DND-41 (cell line): ENCODE measurements at regions not wholly inside any gene's neighbourhood (a gene's known extent, or its start where the extent isn't known, plus 50 kb on each side); places are given as distances from the start of the nearest gene placed in this dataset.

Source experiments
- ATAC-seq: fragments of 200-7000 bp; cut with Tn5 transposase; 3 replicates; pipeline ENCODE4 v1.9.1; 2021; ENCODE audit warnings: low read depth; ENCODE audit not compliant: insufficient read depth
- DNase-seq: peaks from one replicate; pipeline ENCODE4 v3.0.0-alpha.2; 2020
- H2AFZ ChIP-seq: 2 replicates; pipeline ENCODE4 v1.6.0; 2012; ENCODE audit warnings: low read depth, low read length
- H3K27ac ChIP-seq: 2 replicates; pipeline ENCODE4 v1.5.1; 2012; ENCODE audit warnings: low read length, inconsistent platforms
- H3K27me3 ChIP-seq: fragments of 200-600 bp; sonication (generic); 2 replicates; pipeline ENCODE4 v1.6.0; 2012; ENCODE audit warnings: low read length, mild to moderate bottlenecking, inconsistent platforms; ENCODE audit not compliant: insufficient read depth, poor library complexity
- H3K36me3 ChIP-seq: 2 replicates; pipeline ENCODE4 v1.5.1; 2012; ENCODE audit warnings: low read length, inconsistent platforms; ENCODE audit not compliant: insufficient read depth
- H3K4me1 ChIP-seq: 2 replicates; pipeline ENCODE4 v1.5.1; 2012; ENCODE audit warnings: mild to moderate bottlenecking, low read length; ENCODE audit not compliant: insufficient read depth
- H3K4me2 ChIP-seq: 2 replicates; pipeline ENCODE4 v1.6.0; 2012; ENCODE audit warnings: mild to moderate bottlenecking, moderate library complexity, low read length, inconsistent platforms; ENCODE audit not compliant: insufficient read depth
- H3K4me3 ChIP-seq, 2 experiments: fragments of 200-600 bp in 1 of 2; shearing (Covaris generic) in 1 of 2; 2 replicates each; pipeline ENCODE4 v1.5.1; 2012 to 2016; ENCODE audit warnings: inconsistent platforms in 2 of 2, low read length in 2 of 2, mild to moderate bottlenecking in 2 of 2, low read depth in 1 of 2, moderate library complexity in 1 of 2
- H3K79me2 ChIP-seq: 2 replicates; pipeline ENCODE4 v1.6.0; 2012; ENCODE audit warnings: low read length, inconsistent platforms; ENCODE audit not compliant: insufficient read depth
- H3K9ac ChIP-seq: 2 replicates; pipeline ENCODE4 v1.6.0; 2012; ENCODE audit warnings: low read depth, mild to moderate bottlenecking, inconsistent platforms, low read length, moderate library complexity
- H3K9me3 ChIP-seq: 2 replicates; pipeline ENCODE4 v1.5.1; 2012; ENCODE audit warnings: low read length, moderate library complexity, mild to moderate bottlenecking, inconsistent platforms; ENCODE audit not compliant: insufficient read depth, severe bottlenecking
- H4K20me1 ChIP-seq: 2 replicates; pipeline ENCODE4 v1.6.0; 2012; ENCODE audit warnings: low read length; ENCODE audit not compliant: insufficient read depth
- CTCF ChIP-seq: IDR thresholded peaks from 2 replicates; pipeline ENCODE4 v1.5.1; 2012; ENCODE audit warnings: borderline replicate concordance, low read length, moderate library complexity, mild to moderate bottlenecking; ENCODE audit not compliant: poor library complexity, severe bottlenecking; ENCODE audit errors: extremely low read depth
- EZH2 ChIP-seq: IDR thresholded peaks from 3 replicates; pipeline ENCODE4 v1.6.1; 2012; ENCODE audit warnings: borderline replicate concordance, low read depth, mild to moderate bottlenecking, moderate library complexity, low read length, inconsistent platforms; ENCODE audit not compliant: severe bottlenecking

- H3K9me3 ChIP-seq: no peaks in the 10 kb centered on the region
- ATAC-seq: no peak
- no peak for DNase-seq
- no peak overlapping the region for H3K4me3 ChIP-seq
- no peak overlapping the region for H3K9ac ChIP-seq
- no peak overlapping the region for H3K4me2 ChIP-seq
- no peaks in the 10 kb centered on the region for H3K4me1 ChIP-seq
- no peaks in the 10 kb centered on the region for H3K79me2 ChIP-seq
- no peak overlapping the region for H3K27ac ChIP-seq
- no peaks in the 10 kb centered on the region for H3K27me3 ChIP-seq
- H4K20me1 ChIP-seq: no peaks in the 10 kb centered on the region
- no peak overlapping the region for H2AFZ ChIP-seq
- no peaks in the 10 kb centered on the region for H3K36me3 ChIP-seq
- no peak for TF ChIP-seq CTCF
Observed at GRCh38 chr4:124790471-124790870, 77.9 kb upstream of the ANKRD50 start.

GRCh38 chr4:124786634-124787033, 74.1 kb upstream of the ANKRD50 start:
- Histone ChIP-seq H3K9me3 (no peaks in the 10 kb centered on the region), H3K9ac (no peak overlapping the region), H3K79me2 (no peaks in the 10 kb centered on the region), H3K4me2 (no peak overlapping the region), H3K4me3 (no peak overlapping the region), H3K4me1 (no peaks in the 10 kb centered on the region), H3K36me3 (no peaks in the 10 kb centered on the region), H4K20me1 (no peaks in the 10 kb centered on the region), H3K27ac (no peak overlapping the region), H3K27me3 (no peaks in the 10 kb centered on the region), H2AFZ (no peak overlapping the region)
- no peak for ATAC-seq
- no peak for DNase-seq
- TF ChIP-seq EZH2 (no peak), CTCF (no peak)

GRCh38 chr4:124785645-124786044, 73.1 kb upstream of the ANKRD50 start:
- no peaks in the 10 kb centered on the region for H4K20me1 ChIP-seq
- no peak overlapping the region for H3K27ac ChIP-seq
- H3K36me3 ChIP-seq: no peaks in the 10 kb centered on the region
- no peak for TF ChIP-seq EZH2
- no peak for TF ChIP-seq CTCF
- no peaks in the 10 kb centered on the region for H3K79me2 ChIP-seq
- H3K27me3 ChIP-seq: no peaks in the 10 kb centered on the region
- H2AFZ ChIP-seq: no peak overlapping the region
- no peak overlapping the region for H3K4me2 ChIP-seq
- no peaks in the 10 kb centered on the region for H3K4me1 ChIP-seq
- H3K4me3 ChIP-seq: no peak overlapping the region
- H3K9me3 ChIP-seq: no peaks in the 10 kb centered on the region
- ATAC-seq (no peak), DNase-seq (no peak)
- H3K9ac ChIP-seq: no peak overlapping the region

- TF ChIP-seq EZH2: no peak
- TF ChIP-seq CTCF: no peak
- DNase-seq: no peak
- H3K27ac ChIP-seq: no peak overlapping the region
- no peaks in the 10 kb centered on the region for H4K20me1 ChIP-seq
- H3K9me3 ChIP-seq: no peaks in the 10 kb centered on the region
- H3K4me1 ChIP-seq: no peaks in the 10 kb centered on the region
- no peak overlapping the region for H3K9ac ChIP-seq
- H3K36me3 ChIP-seq: no peaks in the 10 kb centered on the region
- no peak overlapping the region for H2AFZ ChIP-seq
- H3K4me3 ChIP-seq: no peak overlapping the region
- no peaks in the 10 kb centered on the region for H3K27me3 ChIP-seq
- H3K79me2 ChIP-seq: no peaks in the 10 kb centered on the region
- no peak for ATAC-seq
- no peak overlapping the region for H3K4me2 ChIP-seq
Observed at GRCh38 chr4:124783847-124784246, 71.3 kb upstream of the ANKRD50 start.
